T-helper 1 cell treated with Interleukin-12 subunit alpha and Interleukin-12 subunit beta and Interleukin-4 antibody, amounts not matched to agents 30 μg/mL and 1 μg/mL, for 36 hours (primary cell): ENCODE measurements at regions not wholly inside any gene's neighbourhood (a gene's known extent, or its start where the extent isn't known, plus 50 kb on each side); places are given as distances from the start of the nearest gene placed in this dataset.
A peak's percentile ranks its signal among the peaks of the same experiment; 100 is the strongest.

Experiments used
- H3K27ac Mint-ChIP-seq: one replicate; pipeline ENCODE4 v1.8.0; 2021; ENCODE audit warnings: mild to moderate bottlenecking, mixed read lengths
- H3K27me3 Mint-ChIP-seq: one replicate; pipeline ENCODE4 v1.8.0; 2021; ENCODE audit warnings: low read depth, mixed read lengths
- H3K36me3 Mint-ChIP-seq: one replicate; pipeline ENCODE4 v1.8.0; 2021; ENCODE audit warnings: low read depth, mixed read lengths
- H3K4me1 Mint-ChIP-seq: one replicate; pipeline ENCODE4 v1.8.0; 2021; ENCODE audit warnings: low read depth, mixed read lengths
- H3K4me3 Mint-ChIP-seq: one replicate; pipeline ENCODE4 v1.8.0; 2021; ENCODE audit warnings: mild to moderate bottlenecking, moderate library complexity, mixed read lengths
- H3K9me3 Mint-ChIP-seq: one replicate; pipeline ENCODE4 v1.8.0; 2021; ENCODE audit warnings: mixed read lengths

DNA sequence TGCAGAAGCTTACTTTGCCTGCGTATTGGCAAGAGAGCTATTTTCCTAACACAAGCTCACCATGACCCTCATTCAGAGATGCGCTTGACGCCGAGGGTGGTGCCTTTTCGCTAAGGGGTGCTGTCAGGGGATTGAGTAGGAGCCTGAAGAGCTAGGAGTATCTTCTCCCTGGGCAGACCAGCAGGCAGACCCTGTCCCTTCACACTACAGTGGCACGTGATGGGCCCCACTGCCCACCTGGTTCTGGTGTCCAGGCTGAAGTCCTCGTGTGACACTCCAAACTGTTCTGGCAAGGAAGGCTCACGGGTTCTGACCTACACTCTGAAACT lies 198.3 kb downstream of the AUH start:
- peak overlapping the region; percentile 98 for H3K27ac Mint-ChIP-seq
- no peaks in the 10 kb centered on the region for H3K9me3 Mint-ChIP-seq
- peaks cover 63% of the 10 kb centered on the region for H3K4me1 Mint-ChIP-seq
- no peaks in the 10 kb centered on the region for H3K27me3 Mint-ChIP-seq
- H3K36me3 Mint-ChIP-seq, result peaks cover 15% of the 10 kb centered on the region
- H3K4me3 Mint-ChIP-seq, result peak overlapping the region; percentile 86

DNA sequence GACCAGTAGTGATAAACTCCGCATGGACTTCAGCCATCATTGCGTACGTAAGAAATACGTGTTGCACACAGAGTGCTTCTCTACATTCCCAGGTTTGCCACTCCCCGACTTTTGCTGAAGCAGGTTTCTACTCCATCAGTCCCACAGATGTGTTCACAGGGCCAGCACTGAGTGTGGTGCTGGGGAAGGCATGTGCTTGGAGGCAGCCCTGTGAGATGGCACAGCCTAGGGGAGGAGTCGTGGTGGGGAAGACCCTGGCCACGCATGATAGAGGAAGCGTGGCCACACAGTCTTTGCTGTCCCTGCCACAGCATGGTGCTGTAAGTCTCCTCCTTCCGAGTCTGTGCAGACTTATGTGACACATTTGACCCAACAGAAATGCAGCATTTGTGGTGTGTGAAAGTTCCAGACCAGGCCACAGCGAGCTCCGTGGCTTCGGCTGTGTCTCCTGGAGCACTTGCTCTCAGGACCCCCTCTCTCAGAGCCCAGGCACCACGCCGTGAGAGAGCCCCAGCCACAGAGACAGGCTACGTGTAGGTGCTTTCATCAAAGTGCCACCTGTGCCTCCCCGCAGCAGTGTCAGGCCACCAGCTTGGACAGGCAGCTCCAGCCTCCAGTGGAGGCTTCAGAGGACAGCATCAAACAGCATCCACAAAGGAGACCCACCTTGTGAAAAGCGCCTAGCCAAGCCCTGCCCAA lies 197.8 kb downstream of the AUH start:
- H3K4me3 Mint-ChIP-seq, result peak overlapping the region; percentile 86
- H3K4me1 Mint-ChIP-seq, result peaks cover 64% of the 10 kb centered on the region
- H3K9me3 Mint-ChIP-seq, result no peaks in the 10 kb centered on the region
- peaks cover 15% of the 10 kb centered on the region for H3K36me3 Mint-ChIP-seq
- peak overlapping the region; percentile 98 for H3K27ac Mint-ChIP-seq
- no peaks in the 10 kb centered on the region for H3K27me3 Mint-ChIP-seq
